GM12865 (cell line): ENCODE measurements at regions not wholly inside any gene's neighbourhood (a gene's known extent, or its start where the extent isn't known, plus 50 kb on each side); places are given as distances from the start of the nearest gene placed in this dataset.
"Not testable (repeated sequence)": the region's sequence is repeated elsewhere in the genome, so short reads cannot be mapped to it uniquely, and the experiment has no call there.

Experiments
- DNase-seq: peaks from one replicate; pipeline ENCODE4 v3.0.0; 2010; ENCODE audit warnings: low read depth
- H3K4me3 ChIP-seq: 2 replicates; pipeline ENCODE4 v1.5.1; 2011; ENCODE audit warnings: mild to moderate bottlenecking, low read depth, low read length, control low read depth
- TF ChIP-seq, protein P1 (sequence below): IDR thresholded peaks from 2 replicates; pipeline ENCODE4 v1.5.1; 2011; ENCODE audit warnings: low read length, control low read depth, low read depth, inconsistent platforms; ENCODE audit not compliant: insufficient read depth; ENCODE audit errors: missing control alignments

DNA sequence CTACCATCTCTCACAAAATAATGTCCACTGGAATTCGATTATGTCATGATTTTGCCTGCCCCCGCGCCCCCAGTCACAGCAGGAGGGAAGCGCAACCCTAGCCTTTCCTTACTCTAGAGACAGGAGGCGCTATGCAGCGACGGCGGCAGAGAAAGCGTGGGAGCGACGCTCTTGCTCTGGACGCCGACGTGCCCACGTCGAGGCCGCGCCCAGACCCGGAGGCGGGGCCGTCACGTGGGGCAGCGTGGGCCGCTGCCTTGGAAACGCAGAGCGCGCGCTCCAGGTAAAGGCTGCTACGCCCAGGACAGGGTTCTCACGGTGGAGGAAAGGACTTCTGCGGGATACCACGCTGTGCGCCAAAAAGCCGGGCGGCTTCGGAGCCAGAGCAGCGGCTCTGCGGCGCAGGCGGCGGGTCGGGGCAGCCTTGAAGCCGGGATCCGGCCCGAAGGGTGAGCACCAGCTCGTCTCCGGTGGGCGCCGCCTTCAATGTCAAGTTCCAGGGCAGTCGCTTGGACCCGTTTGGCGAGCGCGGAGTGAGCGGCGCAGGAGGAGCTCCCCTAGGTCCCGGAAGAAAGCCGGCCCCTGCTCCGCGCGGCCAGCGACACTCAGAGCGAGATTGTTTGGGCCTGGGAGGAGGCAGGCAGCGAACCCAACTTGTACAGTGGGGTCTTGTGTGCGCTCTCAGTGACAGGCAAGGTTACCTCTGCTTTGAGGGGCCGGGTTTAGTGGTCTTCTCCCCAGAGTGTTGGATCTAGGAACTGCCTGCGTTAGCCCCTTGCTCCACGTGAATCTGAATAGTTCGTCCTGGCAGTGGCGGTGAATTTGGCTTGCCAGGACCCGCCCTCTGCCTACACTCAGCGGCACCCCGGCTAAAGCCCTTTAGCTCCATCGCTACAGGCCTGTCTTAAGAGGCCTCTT is 121.7 kb downstream of the MRPL57 start:
- peak overlapping the region; percentile 59 for H3K4me3 ChIP-seq

DNA sequence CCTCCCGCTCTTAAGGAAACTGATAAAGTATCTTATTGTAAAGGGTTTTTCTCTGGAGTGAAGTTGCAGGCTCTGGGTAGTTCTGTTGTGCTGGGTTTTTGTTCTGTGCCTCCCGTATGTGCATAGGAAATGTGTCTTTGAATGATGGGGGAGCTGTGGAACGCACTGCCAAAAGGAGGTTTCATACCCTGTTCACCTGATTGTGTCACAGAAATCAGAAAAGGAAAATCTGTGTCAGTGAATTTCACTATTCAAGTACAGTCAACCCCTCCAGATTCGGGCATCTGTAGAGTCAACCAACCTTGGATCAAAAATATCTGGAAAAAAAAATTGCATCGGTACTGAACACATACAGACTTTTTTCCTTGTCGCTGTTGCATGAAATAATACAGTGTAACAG is 127.8 kb downstream of the MRPL57 start:
- TF ChIP-seq, protein P1, sequence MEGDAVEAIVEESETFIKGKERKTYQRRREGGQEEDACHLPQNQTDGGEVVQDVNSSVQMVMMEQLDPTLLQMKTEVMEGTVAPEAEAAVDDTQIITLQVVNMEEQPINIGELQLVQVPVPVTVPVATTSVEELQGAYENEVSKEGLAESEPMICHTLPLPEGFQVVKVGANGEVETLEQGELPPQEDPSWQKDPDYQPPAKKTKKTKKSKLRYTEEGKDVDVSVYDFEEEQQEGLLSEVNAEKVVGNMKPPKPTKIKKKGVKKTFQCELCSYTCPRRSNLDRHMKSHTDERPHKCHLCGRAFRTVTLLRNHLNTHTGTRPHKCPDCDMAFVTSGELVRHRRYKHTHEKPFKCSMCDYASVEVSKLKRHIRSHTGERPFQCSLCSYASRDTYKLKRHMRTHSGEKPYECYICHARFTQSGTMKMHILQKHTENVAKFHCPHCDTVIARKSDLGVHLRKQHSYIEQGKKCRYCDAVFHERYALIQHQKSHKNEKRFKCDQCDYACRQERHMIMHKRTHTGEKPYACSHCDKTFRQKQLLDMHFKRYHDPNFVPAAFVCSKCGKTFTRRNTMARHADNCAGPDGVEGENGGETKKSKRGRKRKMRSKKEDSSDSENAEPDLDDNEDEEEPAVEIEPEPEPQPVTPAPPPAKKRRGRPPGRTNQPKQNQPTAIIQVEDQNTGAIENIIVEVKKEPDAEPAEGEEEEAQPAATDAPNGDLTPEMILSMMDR, result no peak
- no peak overlapping the region for H3K4me3 ChIP-seq
- no peak for DNase-seq

More for the DNA sequence above, 121.7 kb downstream of the MRPL57 start:
- TF ChIP-seq, protein P1, result peak; percentile 87
- peak; percentile 95 for DNase-seq

DNA sequence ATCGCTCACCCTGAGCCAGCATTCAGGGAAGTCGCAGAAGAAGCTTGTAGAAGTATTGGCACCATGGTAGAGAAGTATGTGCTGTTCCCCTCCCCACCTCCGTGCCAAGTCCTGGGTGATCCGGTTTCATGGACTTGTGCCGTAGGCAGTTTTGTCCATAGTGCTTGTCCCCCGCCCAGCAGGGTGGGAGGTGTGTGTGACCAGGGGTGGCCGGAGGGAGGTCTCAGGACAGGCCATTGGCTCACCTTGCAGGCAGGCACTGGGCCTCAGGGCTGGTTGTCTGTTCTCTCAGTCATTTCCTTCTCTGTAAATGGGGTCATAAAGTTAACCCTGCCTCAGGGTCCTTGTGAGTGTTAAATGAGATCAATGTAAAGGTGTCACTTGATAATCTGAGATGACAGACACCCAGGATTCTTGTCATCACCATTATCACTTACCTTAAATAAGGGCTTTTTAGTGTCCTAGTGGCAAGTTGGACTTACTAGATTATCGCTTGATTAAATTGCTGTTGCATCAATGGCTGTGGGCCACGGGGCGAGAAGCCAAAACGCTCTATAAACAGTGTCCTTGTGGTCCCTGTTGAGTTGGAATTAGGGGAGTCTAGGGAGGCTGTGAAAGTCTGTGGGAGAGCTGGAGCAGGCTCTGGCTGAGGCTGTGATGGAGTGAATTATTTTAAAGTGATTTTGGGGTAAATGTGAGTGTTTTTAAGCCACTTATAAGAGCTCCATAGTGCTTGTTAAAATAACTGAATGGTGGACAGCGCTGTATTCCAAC is 130.0 kb downstream of the MRPL57 start:
- not testable (repeated sequence) for H3K4me3 ChIP-seq, DNase-seq

DNA sequence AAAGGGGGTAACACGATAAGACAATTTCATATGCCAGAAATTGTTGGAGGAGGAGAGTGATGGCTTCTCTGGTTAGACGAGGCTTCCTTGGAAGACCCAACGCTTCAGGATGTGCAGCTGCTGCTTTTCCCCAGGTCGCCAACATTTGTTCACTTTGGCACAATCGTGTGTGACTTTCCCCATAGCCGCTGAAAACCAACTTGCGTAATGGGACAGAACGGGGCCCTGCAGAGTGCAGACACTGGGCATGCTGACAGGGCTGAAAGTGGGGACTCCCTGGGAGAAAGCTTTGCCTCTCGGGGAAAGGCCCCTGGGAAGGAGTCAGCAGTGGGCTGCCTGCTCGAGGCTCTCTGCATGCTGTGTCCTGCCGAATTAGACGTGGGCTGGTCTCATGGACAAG is 130.7 kb downstream of the MRPL57 start:
- not testable (repeated sequence) for H3K4me3 ChIP-seq, DNase-seq

DNA sequence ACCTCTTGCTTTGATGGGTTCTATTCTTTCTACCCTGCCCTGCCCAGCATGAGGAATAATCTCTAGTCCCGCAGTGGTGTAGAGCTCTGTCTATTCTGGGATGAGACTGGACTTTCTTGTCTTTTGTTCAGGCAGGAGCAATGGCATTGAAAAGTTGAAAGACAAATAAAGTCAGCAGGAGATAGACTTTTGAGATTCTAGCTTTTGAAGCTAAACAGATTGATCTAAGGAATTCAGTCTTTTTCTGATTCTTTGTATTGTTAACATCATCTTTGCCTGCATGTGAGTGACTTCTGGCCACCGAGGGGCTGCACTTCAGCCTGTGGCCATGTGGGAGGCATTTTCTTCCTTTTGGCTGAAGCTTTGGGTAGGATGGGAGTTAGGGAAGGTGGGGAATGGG is 132.4 kb downstream of the MRPL57 start:
- no peak for DNase-seq
- no peak overlapping the region for H3K4me3 ChIP-seq
- TF ChIP-seq, protein P1, result no peak

DNA sequence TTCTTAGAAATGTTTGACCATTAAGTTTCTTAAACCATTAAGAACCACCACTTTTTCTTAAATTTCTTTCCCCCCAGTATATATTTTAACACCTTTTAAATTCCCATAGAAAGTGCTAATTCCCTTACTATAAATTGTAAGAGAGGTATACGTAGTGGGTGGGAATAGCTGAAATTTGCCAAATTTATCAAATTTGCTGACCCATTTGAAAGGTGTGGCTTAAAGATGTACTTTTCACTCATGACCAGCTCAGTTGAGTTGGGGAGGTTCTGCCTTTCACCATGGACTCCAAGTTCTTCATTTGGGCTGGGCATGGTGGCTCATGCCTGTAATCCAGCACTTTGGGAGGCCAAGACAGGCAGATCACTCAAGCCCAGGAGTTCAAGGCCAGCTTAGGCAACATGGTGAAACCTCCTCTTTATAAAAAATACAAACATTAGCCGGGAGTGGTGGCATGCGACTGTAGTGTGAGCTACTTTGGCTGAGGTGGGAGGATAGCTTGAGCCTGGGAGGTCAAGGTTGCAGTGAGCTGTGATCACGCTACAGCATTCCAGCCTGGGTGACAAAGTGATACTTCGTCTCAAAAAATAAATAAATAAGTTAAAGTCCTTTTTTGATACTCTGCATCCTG is 133.2 kb downstream of the MRPL57 start:
- TF ChIP-seq, protein P1, result no peak

DNA sequence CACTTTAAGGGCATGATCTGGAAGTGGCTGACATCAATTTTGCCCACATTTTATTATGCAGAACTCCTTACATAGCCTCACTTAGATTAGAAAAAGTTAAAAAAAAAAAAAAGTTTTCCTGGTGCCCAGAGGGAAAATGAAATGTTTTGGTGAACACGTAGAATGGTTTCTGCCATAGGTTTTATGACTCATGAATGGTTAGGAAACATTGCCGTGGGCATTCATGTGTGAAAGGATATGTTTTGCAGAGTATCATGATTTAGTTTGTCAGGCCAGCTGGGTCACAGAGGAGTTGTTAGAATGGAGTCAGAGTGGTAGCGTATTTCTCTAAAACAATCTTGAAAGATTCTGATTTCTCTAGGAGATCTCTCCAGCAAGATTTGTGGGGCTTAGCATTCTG is 133.8 kb downstream of the MRPL57 start:
- no peak for DNase-seq
- no peak overlapping the region for H3K4me3 ChIP-seq
- TF ChIP-seq, protein P1, result no peak

More for the DNA sequence above, 133.2 kb downstream of the MRPL57 start:
- H3K4me3 ChIP-seq, result no peak overlapping the region
- no peak for DNase-seq

DNA sequence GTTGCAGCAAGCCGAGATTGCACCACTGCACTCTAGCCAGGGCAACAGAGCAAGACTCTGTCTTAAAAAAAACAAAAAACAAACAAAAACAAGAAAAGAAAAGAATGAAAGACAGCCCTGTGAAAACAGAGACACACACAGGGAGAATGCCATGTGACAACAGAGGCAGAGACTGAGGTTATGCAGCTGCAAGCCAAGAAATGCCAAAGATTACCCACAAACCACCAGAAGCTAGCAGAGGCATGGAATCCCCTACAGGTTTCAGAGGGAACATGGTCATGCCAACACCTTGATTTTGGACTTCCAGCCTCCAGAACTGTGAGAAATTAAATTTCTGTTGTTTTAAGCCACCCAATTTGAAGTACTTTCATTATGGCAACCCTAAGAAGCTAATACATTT is 138.5 kb downstream of the MRPL57 start:
- DNase-seq, H3K4me3 ChIP-seq: not testable (repeated sequence)
